Breast epithelium (tissue), 3 donors: ENCODE measurements at regions not wholly inside any gene's neighbourhood (a gene's known extent, or its start where the extent isn't known, plus 50 kb on each side); places are given as distances from the start of the nearest gene placed in this dataset.
"Not testable (repeated sequence)": the region's sequence is repeated elsewhere in the genome, so short reads cannot be mapped to it uniquely, and the experiment has no call there.

Source experiments
- POLR2A ChIP-seq: fragments of 450-650 bp; IDR thresholded peaks from one replicate; pipeline ENCODE4 v1.6.1; 2016; ENCODE audit warnings: antibody characterized with exemption, mild to moderate bottlenecking, moderate library complexity
- POLR2AphosphoS5 ChIP-seq, 3 donors: sonication (generic); formaldehyde crosslinking; IDR thresholded peaks; one replicate each; pipeline ENCODE4 v1.6.1; 2017; ENCODE audit warnings: antibody characterized with exemption in 3 of 3
- TF ChIP-seq, protein P1 (sequence below), 3 donors: fragments of 450-650 bp; IDR thresholded peaks; one replicate each; pipeline ENCODE4 v1.5.1; 2016 to 2017; ENCODE audit warnings: antibody characterized with exemption in 3 of 3, mild to moderate bottlenecking in 3 of 3, moderate library complexity in 3 of 3

DNA sequence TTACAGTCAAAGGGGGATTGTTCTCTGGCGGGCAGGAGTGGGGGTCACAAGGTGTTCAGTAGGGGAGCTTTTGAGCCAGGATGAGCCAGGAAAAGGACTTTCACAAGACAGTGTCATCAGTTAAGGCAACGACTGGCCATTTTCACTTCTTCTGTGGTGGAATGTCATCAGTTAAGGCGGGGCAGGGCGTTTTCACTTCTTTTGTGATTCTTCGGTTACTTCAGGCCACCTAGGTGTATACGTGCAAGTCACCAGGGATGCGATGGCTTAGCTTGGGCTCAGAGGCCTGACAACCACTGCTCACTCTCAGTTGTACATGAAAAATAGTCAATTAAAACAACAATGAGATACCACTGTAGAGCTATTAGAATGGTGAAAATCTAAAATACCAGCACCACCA, 281.2 kb downstream of the INSIG2 start:
- TF ChIP-seq, protein P1, sequence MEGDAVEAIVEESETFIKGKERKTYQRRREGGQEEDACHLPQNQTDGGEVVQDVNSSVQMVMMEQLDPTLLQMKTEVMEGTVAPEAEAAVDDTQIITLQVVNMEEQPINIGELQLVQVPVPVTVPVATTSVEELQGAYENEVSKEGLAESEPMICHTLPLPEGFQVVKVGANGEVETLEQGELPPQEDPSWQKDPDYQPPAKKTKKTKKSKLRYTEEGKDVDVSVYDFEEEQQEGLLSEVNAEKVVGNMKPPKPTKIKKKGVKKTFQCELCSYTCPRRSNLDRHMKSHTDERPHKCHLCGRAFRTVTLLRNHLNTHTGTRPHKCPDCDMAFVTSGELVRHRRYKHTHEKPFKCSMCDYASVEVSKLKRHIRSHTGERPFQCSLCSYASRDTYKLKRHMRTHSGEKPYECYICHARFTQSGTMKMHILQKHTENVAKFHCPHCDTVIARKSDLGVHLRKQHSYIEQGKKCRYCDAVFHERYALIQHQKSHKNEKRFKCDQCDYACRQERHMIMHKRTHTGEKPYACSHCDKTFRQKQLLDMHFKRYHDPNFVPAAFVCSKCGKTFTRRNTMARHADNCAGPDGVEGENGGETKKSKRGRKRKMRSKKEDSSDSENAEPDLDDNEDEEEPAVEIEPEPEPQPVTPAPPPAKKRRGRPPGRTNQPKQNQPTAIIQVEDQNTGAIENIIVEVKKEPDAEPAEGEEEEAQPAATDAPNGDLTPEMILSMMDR (IDR thresholded peaks at IDR 0.05): not testable (repeated sequence)
- TF ChIP-seq POLR2A; POLR2AphosphoS5 (IDR thresholded peaks at IDR 0.05): not testable (repeated sequence)
